ENCODE measurements at regions not wholly inside any gene's neighbourhood (a gene's known extent, or its start where the extent isn't known, plus 50 kb on each side); places are given as distances from the start of the nearest gene placed in this dataset.

DNA sequence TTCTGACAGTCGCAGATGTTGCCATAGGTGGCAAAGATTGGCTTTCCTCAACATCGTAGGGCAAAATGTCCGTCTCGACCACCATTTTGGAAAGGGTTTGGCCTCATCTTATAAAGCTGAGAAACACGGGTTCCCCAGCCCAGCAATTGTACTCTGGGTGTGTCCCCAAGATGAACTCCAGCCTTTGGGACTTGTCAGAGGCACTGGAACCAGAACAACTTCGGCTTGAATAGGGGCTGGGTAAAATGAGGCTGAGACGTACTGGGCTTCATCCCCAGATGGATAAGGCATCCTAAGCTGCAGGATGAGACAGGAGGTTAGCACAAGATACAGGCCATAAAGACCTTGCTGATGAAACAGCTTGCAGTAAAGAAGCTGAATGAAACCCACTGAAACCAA lies 151.9 kb downstream of the CRLF2 start:
- TF ChIP-seq POLR2A (IDR thresholded peaks at IDR 0.05) (no peak), CTCF (IDR thresholded peaks at IDR 0.05) (no peak)

Measured in breast epithelium (tissue), 3 donors.